Spleen (tissue), 11 donors: ENCODE measurements at regions not wholly inside any gene's neighbourhood (a gene's known extent, or its start where the extent isn't known, plus 50 kb on each side); places are given as distances from the start of the nearest gene placed in this dataset.

ENCODE experiments used
- DNase-seq: peaks from one replicate; pipeline ENCODE4 v3.0.0-alpha.2; 2020
- H3K27ac ChIP-seq, 8 donors: fragments of 200-600 bp; sonication (generic) in 7 of 8; 1 replicate in 4 of 8; 2 replicates in 4 of 8; pipeline versions ENCODE4 v1.5.0 to v1.8.0; 2016 to 2021; ENCODE audit warnings: inconsistent platforms in 4 of 8, mild to moderate bottlenecking in 4 of 8, moderate library complexity in 1 of 8
- H3K27me3 ChIP-seq, 7 donors: fragments of 200-600 bp; sonication (generic) in 6 of 7; replicated peaks in 1 of 7; 1 replicate in 4 of 7; 2 replicates in 3 of 7; pipeline versions ENCODE4 v1.5.0 to v1.8.0; 2016 to 2021; ENCODE audit warnings: inconsistent platforms in 3 of 7, mild to moderate bottlenecking in 1 of 7
- H3K36me3 ChIP-seq, 6 donors: fragments of 200-600 bp; sonication (generic) in 5 of 6; 1 replicate in 4 of 6; 2 replicates in 2 of 6; pipeline versions ENCODE4 v1.5.0 to v1.8.0; 2016 to 2021; ENCODE audit warnings: inconsistent platforms in 2 of 6
- H3K4me1 ChIP-seq, 6 donors: fragments of 200-600 bp; sonication (generic) in 5 of 6; 1 replicate in 3 of 6; 2 replicates in 3 of 6; pipeline versions ENCODE4 v1.5.0 to v1.8.0; 2016 to 2021; ENCODE audit warnings: inconsistent platforms in 3 of 6
- H3K4me3 ChIP-seq, 8 donors: fragments of 200-600 bp; sonication (generic) in 7 of 8; 1 replicate in 4 of 8; 2 replicates in 4 of 8; pipeline versions ENCODE4 v1.5.0 to v1.8.0; 2016 to 2021; ENCODE audit warnings: inconsistent platforms in 4 of 8, mild to moderate bottlenecking in 4 of 8, moderate library complexity in 2 of 8
- H3K9me3 ChIP-seq, 8 donors: fragments of 200-600 bp; sonication (generic) in 7 of 8; 1 replicate in 4 of 8; 2 replicates in 4 of 8; pipeline versions ENCODE4 v1.5.0 to v1.8.0; 2016 to 2021; ENCODE audit warnings: inconsistent platforms in 4 of 8
- CTCF ChIP-seq, 11 experiments: fragments of 200-600 bp in 7 of 11; fragments of 450-650 bp in 4 of 11; sonication (generic) in 4 of 11; IDR thresholded peaks in 8 of 11; conservative IDR thresholded peaks in 3 of 11; 1 replicate in 7 of 11; 2 replicates in 4 of 11; pipeline versions ENCODE4 v1.4.0 to v1.8.0; 2016 to 2021; ENCODE audit warnings: antibody characterized with exemption in 11 of 11, inconsistent platforms in 4 of 11, mild to moderate bottlenecking in 1 of 11
- POLR2A ChIP-seq, 3 donors: fragments of 450-650 bp; IDR thresholded peaks; one replicate each; pipeline ENCODE4 v1.5.1; 2017; ENCODE audit warnings: antibody characterized with exemption in 3 of 3, mild to moderate bottlenecking in 1 of 3
- POLR2AphosphoS5 ChIP-seq, 3 donors: sonication (generic); formaldehyde crosslinking; IDR thresholded peaks; one replicate each; pipeline ENCODE4 v1.5.1; 2017; ENCODE audit warnings: antibody characterized with exemption in 3 of 3
- WGBS, 5 donors: extraction: QIAGEN DNeasy Blood & Tissue Kit in 3 of 5; methylation state at CpG; one replicate each; pipeline versions ENCODE4 v1.1.5 to v1.1.7; 2013 to 2018; 5-methylcytosine and 5-hydroxymethylcytosine counted together
- intact Hi-C: fragments of 100-400 bp; cut with DNase I; formaldehyde crosslinking; loops from one replicate; pipeline ENCODE4 v1.15.0; 2023; ENCODE audit warnings: low total_unique reads
- donor health status: healthy with polysubstance abuse.
- donor health status: DM: no; HTN: no; CAD: no; lungs with moderate emphysema.
- donor health status: DM: no; HTN: no; CAD: no.
- donor health status: Bipolar disorder and iron deficiency.
- donor health status: healthy.
- donor health status: DM: no; HTN: no; CAD: no.
- donor health status: DM: yes; HTN: yes; CAD: no.

- TF ChIP-seq POLR2A (IDR thresholded peaks at IDR 0.05) (no peak), POLR2AphosphoS5 (IDR thresholded peaks at IDR 0.05) (no peak), CTCF (IDR thresholded peaks at IDR 0.05 in 8 of 11, conservative IDR thresholded peaks at IDR 0.05 in 3 of 11) (no peak)
- peaks cover 0 to 17% (median 0%) of the 10 kb centered on the region in 7 donors for H3K27me3 ChIP-seq
- H3K9me3 ChIP-seq = peaks cover 0 to 8% (median 0%) of the 10 kb centered on the region in 8 donors
- H3K27ac ChIP-seq = no peak overlapping the region
- H3K4me1 ChIP-seq = peaks cover 0 to 15% (median 8%) of the 10 kb centered on the region in 6 donors
- DNase-seq = peak; percentile 68
- no peak overlapping the region for H3K4me3 ChIP-seq
- H3K36me3 ChIP-seq = no peaks in the 10 kb centered on the region
- 88 to 97% (median 94%) methylated on average over 8 to 12 of the region's 12 CpGs for WGBS, 5 donors
- intact Hi-C loops = no loop called here
Observed at GRCh38 chr10:131727560-131727959, 173.2 kb upstream of the PPP2R2D start.

DNA sequence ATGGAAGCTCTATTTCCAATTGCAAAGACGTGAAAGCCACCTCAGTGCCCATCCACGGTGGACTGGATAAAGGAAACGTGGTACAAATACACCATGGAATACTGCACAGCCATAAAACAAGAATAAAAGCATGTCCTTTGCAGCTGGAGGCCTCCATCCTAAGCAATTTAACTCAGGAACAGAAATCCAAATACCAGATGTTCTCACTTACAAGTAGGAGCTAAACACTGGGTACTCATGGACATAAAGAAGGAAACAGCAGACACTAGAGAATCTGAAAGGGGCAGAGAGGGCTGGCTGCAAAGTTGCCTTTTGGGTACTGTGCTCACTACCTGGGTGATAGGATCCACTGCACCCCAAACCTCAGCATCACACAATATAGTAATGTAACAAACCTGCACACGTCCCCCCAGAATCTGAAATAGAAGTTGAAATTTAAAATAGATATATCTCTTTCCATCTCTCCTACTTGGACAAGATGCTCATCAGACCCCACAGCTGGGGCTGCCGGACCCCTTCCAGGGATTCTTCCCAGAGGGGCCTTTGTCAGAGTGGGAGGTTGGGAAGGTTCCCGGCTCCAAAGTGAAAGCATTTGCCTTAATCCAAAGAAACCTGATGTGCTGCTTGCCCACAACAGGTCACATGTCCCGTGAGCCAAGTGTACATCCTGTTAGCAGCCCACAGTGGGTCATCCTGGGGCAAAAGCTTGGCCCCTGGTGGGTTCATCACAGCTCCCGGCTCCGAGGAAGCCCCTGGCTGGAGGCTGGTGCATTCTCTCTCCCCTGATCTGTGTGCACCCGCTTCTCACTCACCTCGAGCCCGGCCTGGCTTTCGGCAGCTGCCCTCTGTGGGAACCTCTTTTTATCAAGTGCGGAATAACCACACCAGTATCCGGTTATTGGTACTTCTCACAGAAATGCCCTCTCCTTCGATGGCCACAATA, 172.3 kb upstream of the PPP2R2D start:
- peaks cover 0 to 9% (median 0%) of the 10 kb centered on the region in 7 donors for H3K27me3 ChIP-seq
- no peak overlapping the region for H3K4me3 ChIP-seq
- peak; percentile 61 for DNase-seq
- TF ChIP-seq POLR2A (IDR thresholded peaks at IDR 0.05) (no peak), CTCF (IDR thresholded peaks at IDR 0.05 in 8 of 11, conservative IDR thresholded peaks at IDR 0.05 in 3 of 11) (no peak), POLR2AphosphoS5 (IDR thresholded peaks at IDR 0.05) (no peak)
- no peak overlapping the region for H3K27ac ChIP-seq
- WGBS, 5 donors = 72 to 78% (median 74%) methylated on average over 15 to 16 of the region's 16 CpGs
- no peaks in the 10 kb centered on the region for H3K36me3 ChIP-seq
- H3K4me1 ChIP-seq = peaks cover 0 to 15% (median 8%) of the 10 kb centered on the region in 6 donors
- intact Hi-C loops = no loop called here
- peaks cover 0 to 12% (median 0%) of the 10 kb centered on the region in 8 donors for H3K9me3 ChIP-seq

GRCh38 chr10:131729361-131729760, 171.4 kb upstream of the PPP2R2D start:
- peak; percentile 54 for DNase-seq
- no peak overlapping the region for H3K4me3 ChIP-seq
- H3K36me3 ChIP-seq = no peaks in the 10 kb centered on the region
- 72 to 84% (median 76%) methylated on average over 6 of the region's 6 CpGs for WGBS, 5 donors
- H3K27ac ChIP-seq = no peak overlapping the region
- H3K9me3 ChIP-seq = peaks cover 0 to 12% (median 0%) of the 10 kb centered on the region in 8 donors
- H3K27me3 ChIP-seq = peaks cover 0 to 8% (median 0%) of the 10 kb centered on the region in 7 donors
- no peak for TF ChIP-seq POLR2A (IDR thresholded peaks at IDR 0.05)
- no peak for TF ChIP-seq POLR2AphosphoS5 (IDR thresholded peaks at IDR 0.05)
- TF ChIP-seq CTCF (IDR thresholded peaks at IDR 0.05 in 8 of 11, conservative IDR thresholded peaks at IDR 0.05 in 3 of 11) = no peak
- peaks cover 0 to 15% (median 8%) of the 10 kb centered on the region in 6 donors for H3K4me1 ChIP-seq
- intact Hi-C loops = no loop called here
